Right cardiac atrium (tissue), 5 donors: ENCODE measurements at regions not wholly inside any gene's neighbourhood (a gene's known extent, or its start where the extent isn't known, plus 50 kb on each side); places are given as distances from the start of the nearest gene placed in this dataset.
A peak's percentile ranks its signal among the peaks of the same experiment; 100 is the strongest.

Experiments
- ATAC-seq, 2 donors: fragments of 200-7000 bp; cut with Tn5 transposase; one replicate each; pipeline versions ENCODE4 v1.8.0 to v1.9.1; 2020; ENCODE audit warnings: moderate library complexity in 2 of 2, mild to moderate bottlenecking in 1 of 2
- DNase-seq, 3 donors: peaks; one replicate each; pipeline ENCODE4 v3.0.0-alpha.2; 2020
- H3K27ac ChIP-seq: one replicate; pipeline ENCODE4 v1.5.1; 2013; ENCODE audit warnings: mild to moderate bottlenecking, low read length, control low read depth, moderate library complexity
- H3K27me3 ChIP-seq: one replicate; pipeline ENCODE4 v1.6.1; 2013; ENCODE audit not compliant: control insufficient read depth, insufficient read depth
- H3K4me1 ChIP-seq: one replicate; pipeline ENCODE4 v1.6.1; 2013; ENCODE audit warnings: low read length; ENCODE audit not compliant: control insufficient read depth, insufficient read depth
- H3K4me3 ChIP-seq: one replicate; pipeline ENCODE4 v1.5.1; 2013; ENCODE audit warnings: low read length, control low read depth
- H3K9me3 ChIP-seq: one replicate; pipeline ENCODE4 v1.6.1; 2013; ENCODE audit warnings: low read length; ENCODE audit not compliant: control insufficient read depth
- WGBS: extraction: QIAGEN DNeasy Blood & Tissue Kit; methylation state at CpG from one replicate; pipeline ENCODE4 v1.1.7; 2013; 5-methylcytosine and 5-hydroxymethylcytosine counted together
- intact Hi-C, 4 donors: fragments of 100-400 bp; cut with DNase I; formaldehyde crosslinking; loops; one replicate each; pipeline versions ENCODE4 v1.11.0 to v1.14.0; 2022 to 2023
- donor health status: healthy with polysubstance abuse.
- donor health status: DM: no; HTN: yes; CAD: no.
- donor health status: DM: no; HTN: no; CAD: no.
- donor health status: DM: no; HTN: yes; CAD: no; lungs with severe emphysema.
- donor health status: DM: yes; HTN: yes; CAD: no.

DNA sequence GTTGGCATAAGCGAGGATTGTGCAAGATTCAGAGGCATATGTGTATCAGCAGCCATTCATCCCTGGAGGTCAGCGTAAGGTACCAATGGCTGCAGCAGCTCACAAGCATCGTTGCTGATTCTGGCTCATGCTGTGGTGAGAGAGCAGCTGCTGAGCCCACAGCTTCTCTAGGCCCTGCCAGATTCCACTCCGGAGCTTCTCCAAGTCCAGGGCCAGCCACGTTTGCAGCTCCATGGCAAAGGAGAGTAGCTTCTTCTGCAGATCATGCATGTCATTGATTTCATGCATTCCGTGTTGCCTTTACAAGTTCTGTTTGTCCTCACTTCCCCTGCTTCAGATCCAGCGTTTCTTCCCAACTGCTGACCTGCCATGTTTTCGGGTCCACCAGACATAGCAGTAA, 474.8 kb upstream of the ID4 start:
- no peaks in the 10 kb centered on the region for H3K27me3 ChIP-seq
- WGBS: 76% methylated on average over 8 of the region's 8 CpGs
- intact Hi-C loops: no loop called here
- H3K27ac ChIP-seq: no peak overlapping the region
- H3K9me3 ChIP-seq: no peaks in the 10 kb centered on the region
- peaks cover 2% of the 10 kb centered on the region for H3K4me1 ChIP-seq
- no peak for ATAC-seq
- DNase-seq: no peak
- H3K4me3 ChIP-seq: no peak overlapping the region

DNA sequence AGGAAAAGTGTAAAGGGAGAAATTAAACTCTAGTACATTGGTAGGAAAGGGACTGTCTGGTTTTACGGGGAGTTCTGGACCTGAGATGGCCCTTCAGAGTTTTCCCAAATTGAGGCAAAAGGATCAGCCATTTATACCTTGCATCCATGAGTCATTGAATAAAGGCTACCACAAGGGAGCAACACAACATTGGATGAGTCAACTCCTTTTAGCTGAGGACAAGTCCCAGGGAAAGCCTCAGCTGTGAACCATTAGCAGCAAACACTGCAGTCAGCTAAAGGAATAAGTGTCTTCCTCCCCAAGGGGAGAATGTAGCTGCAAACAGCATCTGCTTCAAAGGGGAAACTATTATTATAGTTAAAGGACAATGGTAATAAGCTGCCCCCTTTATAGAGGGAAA, 468.7 kb upstream of the ID4 start:
- Histone ChIP-seq H3K27ac (no peak overlapping the region), H3K27me3 (no peaks in the 10 kb centered on the region), H3K4me3 (no peak overlapping the region), H3K4me1 (peaks cover 2% of the 10 kb centered on the region), H3K9me3 (no peaks in the 10 kb centered on the region)
- no peak for DNase-seq
- intact Hi-C loops: no loop called here
- ATAC-seq: no peak
- 92% methylated on average over 1 of the region's 1 CpG for WGBS

DNA sequence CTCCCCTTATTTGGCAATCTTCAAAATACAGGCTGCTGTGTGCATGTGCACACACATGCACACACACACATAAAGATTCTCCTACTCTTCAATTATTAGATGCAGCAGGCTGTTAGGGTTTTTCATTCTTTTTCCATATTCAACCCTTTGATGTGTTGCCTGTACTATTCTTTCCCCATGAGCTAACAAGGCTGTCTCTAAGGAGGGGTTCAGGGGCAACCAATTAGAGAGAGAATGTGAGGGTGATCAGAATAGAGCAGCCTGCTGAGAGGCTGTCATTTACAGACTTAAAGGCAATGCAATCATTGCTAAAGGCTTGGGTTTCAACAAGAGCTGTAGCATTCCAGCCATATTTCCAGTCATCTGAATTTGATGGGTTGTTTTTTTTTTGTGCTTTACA, 467.4 kb upstream of the ID4 start:
- Histone ChIP-seq H3K27ac (no peak overlapping the region), H3K4me3 (no peak overlapping the region), H3K9me3 (no peaks in the 10 kb centered on the region), H3K4me1 (peaks cover 2% of the 10 kb centered on the region), H3K27me3 (no peaks in the 10 kb centered on the region)
- ATAC-seq (no peak), DNase-seq (no peak)
- intact Hi-C loops: no loop called here

DNA sequence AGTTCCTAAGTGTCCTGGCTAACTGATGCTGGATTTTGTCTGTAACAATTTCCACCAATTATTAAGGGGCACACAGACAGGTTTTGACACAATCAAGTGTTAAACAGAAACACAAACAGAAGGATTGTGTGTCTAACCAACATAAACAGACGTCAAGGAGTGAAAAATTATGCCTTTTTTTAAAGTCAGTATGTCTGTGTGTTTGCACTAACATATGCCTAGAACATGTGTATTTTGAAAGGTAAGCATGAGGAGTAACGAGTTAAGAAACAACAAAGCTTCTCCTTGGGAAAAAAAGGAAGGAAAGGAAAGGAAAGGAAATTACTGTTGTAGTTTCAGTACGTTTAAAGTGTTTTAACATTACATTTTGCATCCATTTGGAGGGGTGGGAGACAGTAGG, 466.3 kb upstream of the ID4 start:
- no peaks in the 10 kb centered on the region for H3K9me3 ChIP-seq
- no peaks in the 10 kb centered on the region for H3K27me3 ChIP-seq
- H3K4me3 ChIP-seq: no peak overlapping the region
- intact Hi-C loops: no loop called here
- ATAC-seq (no peak), DNase-seq (no peak)
- 62% methylated on average over 3 of the region's 3 CpGs for WGBS
- H3K4me1 ChIP-seq: peaks cover 2% of the 10 kb centered on the region
- no peak overlapping the region for H3K27ac ChIP-seq

DNA sequence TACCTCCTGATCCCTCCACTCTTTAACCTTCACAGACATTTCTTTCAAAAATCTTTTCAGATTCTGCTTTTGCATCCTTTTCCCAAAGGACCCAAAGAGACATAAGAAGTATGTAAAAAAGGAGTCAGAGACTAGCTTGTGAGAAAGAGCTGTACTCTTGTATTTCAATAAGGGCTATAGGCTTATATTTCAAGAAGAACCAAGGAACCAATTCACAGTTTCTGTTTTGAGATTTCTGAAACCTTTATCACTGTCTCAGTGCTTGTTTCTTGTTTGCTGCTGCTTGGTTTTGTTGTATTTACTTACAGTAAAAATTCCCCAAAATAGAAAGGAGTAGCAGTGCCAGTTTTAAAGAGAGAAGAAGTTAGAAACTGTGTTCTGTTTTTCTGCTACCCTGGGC, 461.6 kb upstream of the ID4 start:
- intact Hi-C loops: no loop called here
- no peaks in the 10 kb centered on the region for H3K4me1 ChIP-seq
- H3K4me3 ChIP-seq: no peak overlapping the region
- H3K9me3 ChIP-seq: no peaks in the 10 kb centered on the region
- no peak overlapping the region for H3K27ac ChIP-seq
- H3K27me3 ChIP-seq: no peaks in the 10 kb centered on the region
- DNase-seq (no peak), ATAC-seq (no peak)

DNA sequence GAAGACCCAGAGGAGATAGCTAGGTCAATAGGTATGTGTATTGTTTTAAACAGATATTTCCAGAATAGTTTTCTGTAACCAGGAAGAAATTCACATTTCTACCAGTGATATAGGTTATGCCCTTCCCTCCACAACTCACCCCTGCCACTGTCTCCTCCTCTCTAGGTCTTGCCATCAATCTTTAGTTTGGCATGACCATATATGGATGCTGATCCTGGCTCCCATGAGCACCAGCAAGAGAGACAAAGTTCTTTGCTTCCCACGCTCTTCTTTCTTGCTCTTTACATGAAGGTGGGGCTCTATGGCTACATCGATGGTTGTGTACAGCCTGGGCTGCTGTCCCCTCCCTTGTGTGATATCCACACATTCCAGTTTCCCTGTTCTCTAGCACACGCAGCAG, 459.4 kb upstream of the ID4 start:
- H3K4me1 ChIP-seq: no peaks in the 10 kb centered on the region
- DNase-seq (no peak), ATAC-seq (no peak)
- intact Hi-C loops: no loop called here
- 62% methylated on average over 3 of the region's 3 CpGs for WGBS
- no peaks in the 10 kb centered on the region for H3K9me3 ChIP-seq
- H3K4me3 ChIP-seq: no peak overlapping the region
- no peak overlapping the region for H3K27ac ChIP-seq
- H3K27me3 ChIP-seq: no peaks in the 10 kb centered on the region

DNA sequence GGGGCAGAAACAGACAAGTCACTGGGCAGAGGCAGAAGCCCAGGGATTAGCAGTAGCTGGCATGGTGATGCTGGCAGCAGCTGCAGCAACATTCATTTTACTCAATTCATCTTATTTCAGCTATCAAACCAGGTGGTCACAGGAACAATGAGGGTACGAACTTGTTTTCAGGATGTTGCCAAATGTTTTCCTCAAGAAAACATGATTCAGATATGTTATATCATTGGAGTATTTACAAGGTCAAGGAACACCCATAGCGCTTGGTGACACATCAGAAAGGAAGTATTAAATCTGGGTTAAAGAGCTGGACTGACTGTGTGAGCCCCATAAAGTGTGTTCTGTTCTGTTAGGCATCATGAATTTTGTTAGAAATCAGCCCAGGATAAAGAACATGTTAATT, 456.9 kb upstream of the ID4 start:
- Histone ChIP-seq H3K27ac (no peak overlapping the region), H3K27me3 (no peaks in the 10 kb centered on the region), H3K4me1 (no peaks in the 10 kb centered on the region), H3K4me3 (no peak overlapping the region), H3K9me3 (no peaks in the 10 kb centered on the region)
- intact Hi-C loops: no loop called here
- no peak for DNase-seq
- no peak for ATAC-seq
- WGBS: 62% methylated on average over 2 of the region's 2 CpGs

DNA sequence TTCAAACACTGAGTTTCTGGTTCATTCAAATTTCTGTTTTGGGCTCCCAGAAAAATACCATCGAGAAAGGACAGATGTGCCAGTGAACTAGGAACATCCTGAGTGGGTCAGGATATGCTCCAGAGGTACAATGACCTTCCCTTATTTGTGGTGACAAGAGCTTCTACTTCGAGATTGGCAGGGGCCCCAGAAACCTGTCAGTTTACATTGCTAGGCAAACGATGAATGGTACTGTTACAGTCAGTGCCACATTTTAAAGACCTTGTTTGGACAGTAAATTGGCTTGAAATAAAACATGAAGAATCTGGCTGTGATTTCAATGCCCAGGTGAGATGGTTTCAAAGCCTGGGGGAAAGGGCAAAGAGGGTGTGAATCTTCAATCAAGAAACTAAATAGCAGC, 454.5 kb upstream of the ID4 start:
- intact Hi-C loops: no loop called here
- H3K9me3 ChIP-seq: no peaks in the 10 kb centered on the region
- no peaks in the 10 kb centered on the region for H3K27me3 ChIP-seq
- DNase-seq (peak in 1 of 3 donors; percentile 39), ATAC-seq (peak in 1 of 2 donors; percentile 48)
- H3K4me1 ChIP-seq: no peaks in the 10 kb centered on the region
- no peak overlapping the region for H3K27ac ChIP-seq
- WGBS: 42% methylated on average over 3 of the region's 3 CpGs
- H3K4me3 ChIP-seq: no peak overlapping the region

DNA sequence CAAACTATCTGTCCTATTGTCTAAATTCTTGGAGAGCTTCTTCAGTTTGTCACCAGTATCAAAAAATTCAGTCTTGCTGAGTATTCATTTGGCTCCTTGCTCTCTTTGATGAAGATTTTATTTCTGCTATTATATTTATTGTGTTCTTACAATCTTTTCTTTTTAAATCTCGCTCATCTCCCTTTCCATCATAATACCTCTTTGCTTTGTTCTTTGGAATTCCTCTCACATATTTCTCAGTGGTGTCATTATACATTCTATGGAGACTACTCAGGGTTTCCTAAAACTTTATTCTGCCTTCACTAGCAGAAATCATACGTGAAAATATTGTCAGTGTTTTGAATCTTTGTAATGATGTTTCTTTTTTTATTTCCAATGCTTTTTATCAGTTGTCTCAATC, 445.2 kb upstream of the ID4 start:
- intact Hi-C loops: no loop called here
- no peaks in the 10 kb centered on the region for H3K27me3 ChIP-seq
- H3K9me3 ChIP-seq: no peaks in the 10 kb centered on the region
- no peak overlapping the region for H3K4me3 ChIP-seq
- WGBS: 82% methylated on average over 2 of the region's 2 CpGs
- no peaks in the 10 kb centered on the region for H3K4me1 ChIP-seq
- DNase-seq (no peak), ATAC-seq (no peak)
- H3K27ac ChIP-seq: no peak overlapping the region

DNA sequence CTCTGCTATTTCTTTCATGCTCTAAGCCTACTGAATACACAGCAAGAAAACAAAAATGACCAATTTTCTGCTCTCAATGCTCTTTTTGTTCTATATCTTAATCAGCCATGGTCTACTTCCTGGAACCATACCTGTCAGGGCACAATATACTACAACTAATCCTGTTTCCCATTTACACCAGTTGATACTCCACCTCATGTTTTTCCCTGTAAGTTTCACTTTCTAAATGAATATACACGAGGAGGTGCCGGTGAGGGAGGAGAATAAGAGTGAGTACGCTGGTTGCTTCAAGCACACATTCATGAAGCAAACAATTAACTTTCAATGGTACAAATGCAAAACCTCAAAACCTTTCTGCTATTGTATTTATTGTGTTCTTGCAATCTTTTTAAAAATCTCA, 443.1 kb upstream of the ID4 start:
- Histone ChIP-seq H3K27ac (no peak overlapping the region), H3K9me3 (no peaks in the 10 kb centered on the region), H3K4me1 (no peaks in the 10 kb centered on the region), H3K4me3 (no peak overlapping the region), H3K27me3 (no peaks in the 10 kb centered on the region)
- no peak for ATAC-seq
- DNase-seq: no peak
- 91% methylated on average over 3 of the region's 3 CpGs for WGBS
- intact Hi-C loops: no loop called here

DNA sequence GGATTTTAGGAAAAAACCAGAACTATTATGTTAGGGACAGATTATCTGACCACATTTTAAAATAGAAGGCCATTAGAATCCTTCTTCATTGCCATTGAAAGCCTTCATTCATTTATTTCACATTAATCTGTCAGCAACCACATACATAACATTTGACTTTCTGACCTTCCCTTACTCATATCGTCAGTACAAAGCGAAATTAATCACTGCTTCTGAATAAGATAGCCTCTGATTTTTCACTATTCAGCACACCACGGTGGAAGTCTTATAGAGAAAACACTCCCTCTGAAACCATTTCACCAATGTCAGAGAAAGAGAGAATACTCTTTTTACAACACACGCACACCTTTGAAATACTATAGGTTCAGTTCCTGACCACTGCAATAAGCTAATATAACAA, 442.5 kb upstream of the ID4 start:
- intact Hi-C loops: no loop called here
- H3K9me3 ChIP-seq: no peaks in the 10 kb centered on the region
- no peak for ATAC-seq

DNA sequence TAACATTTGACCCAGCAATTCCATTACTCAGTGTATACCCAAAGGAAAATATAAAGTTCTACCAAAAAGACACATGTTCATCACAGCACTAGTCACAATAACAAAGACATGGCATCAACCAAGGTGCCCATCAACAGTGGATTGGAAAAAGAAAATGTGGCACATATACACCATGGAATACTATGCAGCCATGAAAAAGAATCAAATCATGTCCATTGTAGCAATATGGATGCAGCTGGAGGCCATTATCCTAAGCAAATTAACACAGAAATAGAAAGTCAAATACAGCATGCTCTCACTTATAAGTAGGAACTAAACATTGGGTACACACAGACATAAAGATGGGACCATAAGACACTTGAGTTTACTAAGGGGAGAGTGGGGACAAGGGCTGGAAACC, 441.9 kb upstream of the ID4 start:
- H3K4me1 ChIP-seq: no peaks in the 10 kb centered on the region
- ATAC-seq (no peak), DNase-seq (no peak)
- no peak overlapping the region for H3K27ac ChIP-seq
- intact Hi-C loops: no loop called here
- H3K27me3 ChIP-seq: no peaks in the 10 kb centered on the region
- no peaks in the 10 kb centered on the region for H3K9me3 ChIP-seq
- no peak overlapping the region for H3K4me3 ChIP-seq

More for the DNA sequence above, 442.5 kb upstream of the ID4 start:
- WGBS: 65% methylated on average over 4 of the region's 4 CpGs
- no peak overlapping the region for H3K4me3 ChIP-seq
- H3K27ac ChIP-seq: no peak overlapping the region
- DNase-seq: no peak
- no peaks in the 10 kb centered on the region for H3K4me1 ChIP-seq
- H3K27me3 ChIP-seq: no peaks in the 10 kb centered on the region
